22Rv1 (cell line): ENCODE measurements at regions not wholly inside any gene's neighbourhood (a gene's known extent, or its start where the extent isn't known, plus 50 kb on each side); places are given as distances from the start of the nearest gene placed in this dataset.

ENCODE experiments used
- CTCF ChIP-seq: fragments of 450-650 bp; IDR thresholded peaks from 2 replicates; pipeline ENCODE4 v1.5.1; 2017; ENCODE audit warnings: mild to moderate bottlenecking
- ZFX ChIP-seq: fragments of 450-650 bp; IDR thresholded peaks from 2 replicates; pipeline ENCODE4 v1.6.1; 2017; ENCODE audit warnings: antibody characterized with exemption, borderline replicate concordance

- TF ChIP-seq CTCF (no peak), ZFX (no peak)
These were observed 74.1 kb upstream of the TMEM164 start for GRCh38 chrX:109928596-109929335.
